ENCODE measurements at regions not wholly inside any gene's neighbourhood (a gene's known extent, or its start where the extent isn't known, plus 50 kb on each side); places are given as distances from the start of the nearest gene placed in this dataset.
A peak's percentile ranks its signal among the peaks of the same experiment; 100 is the strongest.

GRCh38 chr6:137589067-137589848 lies 95.1 kb upstream of the OLIG3 start:
- Histone ChIP-seq H3K27me3 (no peaks in the 10 kb centered on the region), H3K9ac (no peak overlapping the region), H3K9me3 (ENCODE audit: low read depth) (peaks cover 3% of the 10 kb centered on the region), H3K4me3 (no peak overlapping the region), H4K20me1 (ENCODE audit: low read depth) (no peaks in the 10 kb centered on the region), H3K79me2 (ENCODE audit: low read depth) (no peaks in the 10 kb centered on the region), H3F3A (ENCODE audit: low read depth) (no peaks in the 10 kb centered on the region), H3K36me3 (no peaks in the 10 kb centered on the region), H3K4me1 (peaks cover 6% of the 10 kb centered on the region), H3K4me2 (no peak overlapping the region), H3K27ac (no peak overlapping the region), H2AFZ (replicated peaks) (no peak overlapping the region)
- peak; percentile 67 for TF ChIP-seq CTCF (IDR thresholded peaks at IDR 0.05)
- no peak for TF ChIP-seq EZH2phosphoT487 (IDR thresholded peaks at IDR 0.05)
- TF ChIP-seq EZH2 (IDR thresholded peaks at IDR 0.05): no peak
- Mint-ChIP-seq H3K9me3 (peaks cover 30% of the 10 kb centered on the region), H3K4me3 (peak overlapping the region; percentile 3), H3K27ac (no peak overlapping the region), H3K36me3 (peaks cover 2% of the 10 kb centered on the region), H3K27me3 (ENCODE audit: insufficient read depth, low read depth) (peaks cover 5% of the 10 kb centered on the region), H3K4me1 (no peaks in the 10 kb centered on the region)
- DNase-seq (ENCODE audit: low spot score): peak; percentile 71

- Histone ChIP-seq H3K36me3 (no peaks in the 10 kb centered on the region), H3K79me2 (ENCODE audit: low read depth) (no peaks in the 10 kb centered on the region), H3K9ac (no peak overlapping the region), H3F3A (ENCODE audit: low read depth) (no peaks in the 10 kb centered on the region), H2AFZ (replicated peaks) (no peak overlapping the region), H3K4me3 (no peak overlapping the region), H3K27ac (no peak overlapping the region), H3K9me3 (ENCODE audit: low read depth) (peaks cover 3% of the 10 kb centered on the region), H4K20me1 (ENCODE audit: low read depth) (no peaks in the 10 kb centered on the region), H3K4me2 (no peak overlapping the region), H3K4me1 (peaks cover 6% of the 10 kb centered on the region), H3K27me3 (no peaks in the 10 kb centered on the region)
- no peak for TF ChIP-seq EZH2phosphoT487 (IDR thresholded peaks at IDR 0.05)
- no peak for TF ChIP-seq EZH2 (IDR thresholded peaks at IDR 0.05)
- no peak for TF ChIP-seq CTCF (IDR thresholded peaks at IDR 0.05)
- Mint-ChIP-seq H3K36me3 (peaks cover 2% of the 10 kb centered on the region), H3K9me3 (peaks cover 36% of the 10 kb centered on the region), H3K4me1 (no peaks in the 10 kb centered on the region), H3K27ac (no peak overlapping the region), H3K27me3 (ENCODE audit: insufficient read depth, low read depth) (peaks cover 5% of the 10 kb centered on the region), H3K4me3 (no peak overlapping the region)
- no peak for DNase-seq (ENCODE audit: low spot score)
Observed at GRCh38 chr6:137590684-137591083, 96.5 kb upstream of the OLIG3 start.

- H3K4me3 Mint-ChIP-seq: no peak overlapping the region
- Histone ChIP-seq H4K20me1 (ENCODE audit: low read depth) (no peaks in the 10 kb centered on the region), H3K4me3 (no peak overlapping the region), H3K4me1 (peaks cover 13% of the 10 kb centered on the region), H3K9me3 (ENCODE audit: low read depth) (no peaks in the 10 kb centered on the region), H3F3A (ENCODE audit: low read depth) (no peaks in the 10 kb centered on the region), H3K4me2 (no peak overlapping the region), H3K27me3 (no peaks in the 10 kb centered on the region), H3K36me3 (no peaks in the 10 kb centered on the region), H3K27ac (no peak overlapping the region), H2AFZ (replicated peaks) (no peak overlapping the region), H3K79me2 (ENCODE audit: low read depth) (no peaks in the 10 kb centered on the region), H3K9ac (no peak overlapping the region)
- TF ChIP-seq EZH2phosphoT487 (IDR thresholded peaks at IDR 0.05) (no peak), EZH2 (IDR thresholded peaks at IDR 0.05) (no peak), CTCF (IDR thresholded peaks at IDR 0.05) (no peak)
- H3K9me3 Mint-ChIP-seq: peaks cover 2% of the 10 kb centered on the region
- peaks cover 11% of the 10 kb centered on the region for H3K27me3 Mint-ChIP-seq (ENCODE audit: insufficient read depth, low read depth)
- DNase-seq (ENCODE audit: low spot score): no peak
- peaks cover 29% of the 10 kb centered on the region for H3K4me1 Mint-ChIP-seq
- H3K36me3 Mint-ChIP-seq: no peaks in the 10 kb centered on the region
- no peak overlapping the region for H3K27ac Mint-ChIP-seq
Observed at GRCh38 chr6:137601471-137601870, 107.3 kb upstream of the OLIG3 start.

Data from neural progenitor cell (in vitro differentiated cells).